ENCODE measurements at regions not wholly inside any gene's neighbourhood (a gene's known extent, or its start where the extent isn't known, plus 50 kb on each side); places are given as distances from the start of the nearest gene placed in this dataset.
A peak's percentile ranks its signal among the peaks of the same experiment; 100 is the strongest.

DNA sequence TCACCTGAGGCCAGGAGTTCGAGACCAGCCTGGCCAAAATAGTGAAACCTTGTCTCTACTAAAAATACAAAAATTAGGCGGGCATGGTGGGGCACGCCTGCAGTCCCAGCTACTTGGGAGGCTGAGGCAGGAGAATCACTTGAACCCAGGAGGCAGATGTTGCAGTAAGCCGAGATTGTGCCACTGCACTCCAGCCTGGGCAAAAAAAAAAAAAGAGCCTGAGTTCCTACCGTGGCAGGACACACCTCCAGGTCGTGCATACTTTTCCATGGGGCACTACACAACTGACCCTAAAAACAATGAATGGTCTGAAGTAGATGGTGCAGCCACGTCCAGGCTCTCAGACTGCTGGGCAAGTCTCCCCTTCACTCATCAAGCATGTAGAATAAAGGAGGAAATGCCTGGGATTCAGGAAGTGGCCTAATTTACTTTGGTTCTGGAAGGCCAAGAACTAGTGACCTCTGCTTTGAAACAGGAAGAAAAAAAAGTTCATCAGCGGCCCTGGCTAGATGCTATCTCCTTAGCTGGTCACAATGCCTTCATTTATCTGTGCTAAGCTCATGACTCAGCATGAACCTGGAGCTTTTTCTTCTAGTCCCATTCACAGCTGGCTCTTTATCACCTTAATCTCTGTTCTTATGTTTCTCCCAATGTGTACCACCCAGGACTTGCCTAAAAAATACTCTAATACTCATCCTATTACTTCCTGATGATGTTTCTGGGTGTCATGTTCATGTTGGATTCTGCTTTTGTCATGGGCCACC, 55.8 kb upstream of the OR6J1 start:
- no peak overlapping the region for H3K27ac ChIP-seq
- peak; percentile 5 for DNase-seq (ENCODE audit: low read depth, low spot score)

GRCh38 chr14:22713631-22713950, 52.9 kb upstream of the OXA1L start:
- H3K27ac ChIP-seq: no peak overlapping the region
- no peak for DNase-seq (ENCODE audit: low read depth, low spot score)

- DNase-seq (ENCODE audit: low read depth, low spot score): no peak
- H3K27ac ChIP-seq: no peak overlapping the region
These were observed 51.2 kb upstream of the OXA1L start for GRCh38 chr14:22715186-22715812.

GRCh38 chr14:22715890-22716289, 50.6 kb upstream of the OXA1L start:
- H3K27ac ChIP-seq: no peak overlapping the region
- no peak for DNase-seq (ENCODE audit: low read depth, low spot score)

Data from epithelial cell of prostate (primary cell).